ENCODE measurements at regions not wholly inside any gene's neighbourhood (a gene's known extent, or its start where the extent isn't known, plus 50 kb on each side); places are given as distances from the start of the nearest gene placed in this dataset.

GRCh38 chr6:47129129-47129528 lies 87.0 kb upstream of the ADGRF1 start:
- TF ChIP-seq, protein P1, sequence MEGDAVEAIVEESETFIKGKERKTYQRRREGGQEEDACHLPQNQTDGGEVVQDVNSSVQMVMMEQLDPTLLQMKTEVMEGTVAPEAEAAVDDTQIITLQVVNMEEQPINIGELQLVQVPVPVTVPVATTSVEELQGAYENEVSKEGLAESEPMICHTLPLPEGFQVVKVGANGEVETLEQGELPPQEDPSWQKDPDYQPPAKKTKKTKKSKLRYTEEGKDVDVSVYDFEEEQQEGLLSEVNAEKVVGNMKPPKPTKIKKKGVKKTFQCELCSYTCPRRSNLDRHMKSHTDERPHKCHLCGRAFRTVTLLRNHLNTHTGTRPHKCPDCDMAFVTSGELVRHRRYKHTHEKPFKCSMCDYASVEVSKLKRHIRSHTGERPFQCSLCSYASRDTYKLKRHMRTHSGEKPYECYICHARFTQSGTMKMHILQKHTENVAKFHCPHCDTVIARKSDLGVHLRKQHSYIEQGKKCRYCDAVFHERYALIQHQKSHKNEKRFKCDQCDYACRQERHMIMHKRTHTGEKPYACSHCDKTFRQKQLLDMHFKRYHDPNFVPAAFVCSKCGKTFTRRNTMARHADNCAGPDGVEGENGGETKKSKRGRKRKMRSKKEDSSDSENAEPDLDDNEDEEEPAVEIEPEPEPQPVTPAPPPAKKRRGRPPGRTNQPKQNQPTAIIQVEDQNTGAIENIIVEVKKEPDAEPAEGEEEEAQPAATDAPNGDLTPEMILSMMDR (IDR thresholded peaks at IDR 0.05), result no peak
- TF ChIP-seq POLR2A (IDR thresholded peaks at IDR 0.05), result no peak
